Activated T-helper 1 cell treated with anti-CD3 and anti-CD28 coated beads, Interleukin-12 subunit alpha, Interleukin-12 subunit beta, Interleukin-2, Interleukin-4 antibody, amounts not matched to agents 30 ng/mL and 10 ng/mL and 1 ng/mL, durations not matched to agents 14 hours and 24 hours and 36 hours (primary cell): ENCODE measurements at regions not wholly inside any gene's neighbourhood (a gene's known extent, or its start where the extent isn't known, plus 50 kb on each side); places are given as distances from the start of the nearest gene placed in this dataset.
A peak's percentile ranks its signal among the peaks of the same experiment; 100 is the strongest.

Source experiments
- DNase-seq: peaks from one replicate; pipeline ENCODE4 v3.0.0; 2021; ENCODE audit warnings: low spot score
- H3K27ac Mint-ChIP-seq: one replicate; pipeline ENCODE4 v1.8.0; 2021; ENCODE audit warnings: mild to moderate bottlenecking, mixed read lengths
- H3K27me3 Mint-ChIP-seq: one replicate; pipeline ENCODE4 v1.8.0; 2022; ENCODE audit warnings: mild to moderate bottlenecking, moderate library complexity, mixed read lengths; ENCODE audit not compliant: insufficient read depth
- H3K36me3 Mint-ChIP-seq: one replicate; pipeline ENCODE4 v1.8.0; 2021; ENCODE audit warnings: low read depth, mixed read lengths
- H3K4me1 Mint-ChIP-seq: one replicate; pipeline ENCODE4 v1.8.0; 2021; ENCODE audit warnings: low read depth, mixed read lengths
- H3K4me3 Mint-ChIP-seq: one replicate; pipeline ENCODE4 v1.8.0; 2021; ENCODE audit warnings: mild to moderate bottlenecking, moderate library complexity, mixed read lengths
- H3K9me3 Mint-ChIP-seq: one replicate; pipeline ENCODE4 v1.8.0; 2021; ENCODE audit warnings: mixed read lengths
- intact Hi-C: fragments of 100-400 bp; cut with micrococcal nuclease; formaldehyde crosslinking; loops from one replicate; pipeline ENCODE4 v1.15.1; 2024

- no peak for DNase-seq
- Mint-ChIP-seq H3K27ac (no peak overlapping the region), H3K27me3 (peaks cover 26% of the 10 kb centered on the region), H3K4me3 (no peak overlapping the region), H3K36me3 (no peaks in the 10 kb centered on the region), H3K9me3 (no peaks in the 10 kb centered on the region), H3K4me1 (peaks cover 7% of the 10 kb centered on the region)
- intact Hi-C loops, result loop anchor here (10.0 kb wide), 2 partner anchors 614 to 1394 kb away; no protein-coding TSS in a partner anchor
Observed at GRCh38 chr7:115478426-115478825, 552.1 kb downstream of the TFEC start.

GRCh38 chr7:115477193-115477651, 553.3 kb downstream of the TFEC start:
- intact Hi-C loops, result loop anchor here (10.0 kb wide), 2 partner anchors 612 to 1392 kb away; no protein-coding TSS in a partner anchor
- Mint-ChIP-seq H3K9me3 (no peaks in the 10 kb centered on the region), H3K36me3 (no peaks in the 10 kb centered on the region), H3K27ac (no peak overlapping the region), H3K4me3 (peak overlapping the region; percentile 29), H3K27me3 (peaks cover 26% of the 10 kb centered on the region), H3K4me1 (peaks cover 7% of the 10 kb centered on the region)
- no peak for DNase-seq

GRCh38 chr7:115476671-115477181, 553.8 kb downstream of the TFEC start:
- Mint-ChIP-seq H3K36me3 (no peaks in the 10 kb centered on the region), H3K9me3 (no peaks in the 10 kb centered on the region), H3K27ac (no peak overlapping the region), H3K4me1 (peaks cover 7% of the 10 kb centered on the region), H3K4me3 (peak overlapping the region; percentile 29), H3K27me3 (peaks cover 26% of the 10 kb centered on the region)
- intact Hi-C loops, result loop anchor here (10.0 kb wide), 2 partner anchors 612 to 1392 kb away; no protein-coding TSS in a partner anchor
- no peak for DNase-seq

- Mint-ChIP-seq H3K9me3 (no peaks in the 10 kb centered on the region), H3K4me3 (no peak overlapping the region), H3K27me3 (peaks cover 26% of the 10 kb centered on the region), H3K27ac (no peak overlapping the region), H3K36me3 (no peaks in the 10 kb centered on the region), H3K4me1 (peaks cover 7% of the 10 kb centered on the region)
- intact Hi-C loops, result loop anchor here (10.0 kb wide), 2 partner anchors 611 to 1391 kb away; no protein-coding TSS in a partner anchor
- DNase-seq, result no peak
Observed at GRCh38 chr7:115475761-115476385, 554.0 kb downstream of the MDFIC start.

GRCh38 chr7:115475206-115475605, 553.3 kb downstream of the MDFIC start:
- H3K4me1 Mint-ChIP-seq, result peaks cover 7% of the 10 kb centered on the region
- H3K36me3 Mint-ChIP-seq, result no peaks in the 10 kb centered on the region
- intact Hi-C loops, result loop anchor here (10.0 kb wide), 2 partner anchors 610 to 1390 kb away; no protein-coding TSS in a partner anchor
- H3K9me3 Mint-ChIP-seq, result no peaks in the 10 kb centered on the region
- no peak for DNase-seq
- H3K4me3 Mint-ChIP-seq, result no peak overlapping the region
- peaks cover 26% of the 10 kb centered on the region for H3K27me3 Mint-ChIP-seq
- H3K27ac Mint-ChIP-seq, result no peak overlapping the region

GRCh38 chr7:115474137-115474536, 552.2 kb downstream of the MDFIC start:
- no peak for DNase-seq
- Mint-ChIP-seq H3K4me3 (no peak overlapping the region), H3K36me3 (no peaks in the 10 kb centered on the region), H3K9me3 (no peaks in the 10 kb centered on the region), H3K27me3 (peaks cover 23% of the 10 kb centered on the region), H3K27ac (no peak overlapping the region), H3K4me1 (peaks cover 7% of the 10 kb centered on the region)
- intact Hi-C loops, result loop anchor here (10.0 kb wide), 2 partner anchors 609 to 1389 kb away; no protein-coding TSS in a partner anchor

GRCh38 chr7:115471891-115472290, 550.0 kb downstream of the MDFIC start:
- Mint-ChIP-seq H3K27me3 (peaks cover 17% of the 10 kb centered on the region), H3K4me1 (peaks cover 4% of the 10 kb centered on the region)

GRCh38 chr7:115462301-115463015, 540.6 kb downstream of the MDFIC start:
- intact Hi-C loops, result loop anchor here (10.0 kb wide), 1 partner anchor 1188 kb away; no protein-coding TSS in a partner anchor
- no peaks in the 10 kb centered on the region for H3K27me3 Mint-ChIP-seq
- no peak for DNase-seq
- H3K9me3 Mint-ChIP-seq, result no peaks in the 10 kb centered on the region
- H3K36me3 Mint-ChIP-seq, result no peaks in the 10 kb centered on the region
- no peaks in the 10 kb centered on the region for H3K4me1 Mint-ChIP-seq
- no peak overlapping the region for H3K27ac Mint-ChIP-seq
- H3K4me3 Mint-ChIP-seq, result no peak overlapping the region

More at GRCh38 chr7:115471891-115472290, 550.0 kb downstream of the MDFIC start:
- H3K4me3 Mint-ChIP-seq, result no peak overlapping the region
- H3K36me3 Mint-ChIP-seq, result no peaks in the 10 kb centered on the region
- no peaks in the 10 kb centered on the region for H3K9me3 Mint-ChIP-seq
- intact Hi-C loops, result loop anchor here (10.0 kb wide), 2 partner anchors 607 to 1387 kb away; no protein-coding TSS in a partner anchor
- H3K27ac Mint-ChIP-seq, result no peak overlapping the region
- no peak for DNase-seq

- Mint-ChIP-seq H3K27me3 (no peaks in the 10 kb centered on the region), H3K36me3 (no peaks in the 10 kb centered on the region), H3K27ac (no peak overlapping the region), H3K4me1 (no peaks in the 10 kb centered on the region), H3K4me3 (no peak overlapping the region), H3K9me3 (no peaks in the 10 kb centered on the region)
- intact Hi-C loops, result no loop called here
- no peak for DNase-seq
Observed at GRCh38 chr7:115449689-115450088, 527.8 kb downstream of the MDFIC start.

- Mint-ChIP-seq H3K9me3 (no peaks in the 10 kb centered on the region), H3K27me3 (peaks cover 3% of the 10 kb centered on the region), H3K4me3 (no peak overlapping the region), H3K36me3 (no peaks in the 10 kb centered on the region), H3K27ac (no peak overlapping the region), H3K4me1 (no peaks in the 10 kb centered on the region)
- no peak for DNase-seq
- intact Hi-C loops, result no loop called here
Observed at GRCh38 chr7:115447495-115447894, 525.6 kb downstream of the MDFIC start.

GRCh38 chr7:115441033-115441432, 519.1 kb downstream of the MDFIC start:
- no peaks in the 10 kb centered on the region for H3K9me3 Mint-ChIP-seq
- no peaks in the 10 kb centered on the region for H3K36me3 Mint-ChIP-seq
- no peak overlapping the region for H3K4me3 Mint-ChIP-seq
- intact Hi-C loops, result no loop called here
- no peak overlapping the region for H3K27ac Mint-ChIP-seq
- no peak for DNase-seq
- peaks cover 3% of the 10 kb centered on the region for H3K27me3 Mint-ChIP-seq
- no peaks in the 10 kb centered on the region for H3K4me1 Mint-ChIP-seq

GRCh38 chr7:115435178-115435577, 513.3 kb downstream of the MDFIC start:
- no peak for DNase-seq
- intact Hi-C loops, result no loop called here
- Mint-ChIP-seq H3K27me3 (peaks cover 2% of the 10 kb centered on the region), H3K4me3 (no peak overlapping the region), H3K27ac (no peak overlapping the region), H3K4me1 (no peaks in the 10 kb centered on the region), H3K9me3 (no peaks in the 10 kb centered on the region), H3K36me3 (no peaks in the 10 kb centered on the region)

- DNase-seq, result no peak
- intact Hi-C loops, result no loop called here
- peaks cover 2% of the 10 kb centered on the region for H3K27me3 Mint-ChIP-seq
- H3K9me3 Mint-ChIP-seq, result no peaks in the 10 kb centered on the region
- no peak overlapping the region for H3K4me3 Mint-ChIP-seq
- H3K27ac Mint-ChIP-seq, result no peak overlapping the region
- H3K36me3 Mint-ChIP-seq, result no peaks in the 10 kb centered on the region
- H3K4me1 Mint-ChIP-seq, result no peaks in the 10 kb centered on the region
Observed at GRCh38 chr7:115429918-115430317, 508.0 kb downstream of the MDFIC start.
